Sigmoid colon (tissue), 3 donors: ENCODE measurements at regions not wholly inside any gene's neighbourhood (a gene's known extent, or its start where the extent isn't known, plus 50 kb on each side); places are given as distances from the start of the nearest gene placed in this dataset.

Source experiments
- POLR2A ChIP-seq, 2 donors: fragments of 450-650 bp; IDR thresholded peaks; one replicate each; pipeline ENCODE4 v1.6.1; 2016; ENCODE audit warnings: antibody characterized with exemption in 2 of 2, mild to moderate bottlenecking in 2 of 2, moderate library complexity in 2 of 2
- TF ChIP-seq, protein P1 (sequence below), 4 experiments: fragments of 450-650 bp in 3 of 4; fragments of 200-600 bp in 1 of 4; IDR thresholded peaks; one replicate each; pipeline ENCODE4 v1.5.1; 2016 to 2019; ENCODE audit warnings: antibody characterized with exemption in 4 of 4, mild to moderate bottlenecking in 3 of 4, moderate library complexity in 2 of 4

DNA sequence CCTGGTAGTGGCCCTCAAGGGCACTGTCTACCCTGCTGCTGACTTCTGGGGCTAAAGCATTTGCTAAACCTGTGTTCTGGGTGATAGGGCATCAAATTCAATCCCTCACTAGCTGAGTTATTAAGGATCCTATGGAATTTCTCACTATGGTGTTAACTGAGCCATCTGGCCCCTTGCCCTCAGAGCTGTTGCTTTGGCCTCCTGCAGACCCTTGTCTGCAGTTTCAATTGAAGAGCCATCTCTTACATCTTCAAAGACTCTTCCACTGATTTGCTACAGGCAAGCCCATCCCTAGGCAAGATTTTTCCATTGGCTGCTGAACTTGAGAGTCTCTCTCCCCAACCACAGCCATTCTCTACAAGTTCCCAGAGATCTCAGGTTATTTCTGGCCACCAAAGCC, 418.2 kb downstream of the ZNF608 start:
- TF ChIP-seq, protein P1, sequence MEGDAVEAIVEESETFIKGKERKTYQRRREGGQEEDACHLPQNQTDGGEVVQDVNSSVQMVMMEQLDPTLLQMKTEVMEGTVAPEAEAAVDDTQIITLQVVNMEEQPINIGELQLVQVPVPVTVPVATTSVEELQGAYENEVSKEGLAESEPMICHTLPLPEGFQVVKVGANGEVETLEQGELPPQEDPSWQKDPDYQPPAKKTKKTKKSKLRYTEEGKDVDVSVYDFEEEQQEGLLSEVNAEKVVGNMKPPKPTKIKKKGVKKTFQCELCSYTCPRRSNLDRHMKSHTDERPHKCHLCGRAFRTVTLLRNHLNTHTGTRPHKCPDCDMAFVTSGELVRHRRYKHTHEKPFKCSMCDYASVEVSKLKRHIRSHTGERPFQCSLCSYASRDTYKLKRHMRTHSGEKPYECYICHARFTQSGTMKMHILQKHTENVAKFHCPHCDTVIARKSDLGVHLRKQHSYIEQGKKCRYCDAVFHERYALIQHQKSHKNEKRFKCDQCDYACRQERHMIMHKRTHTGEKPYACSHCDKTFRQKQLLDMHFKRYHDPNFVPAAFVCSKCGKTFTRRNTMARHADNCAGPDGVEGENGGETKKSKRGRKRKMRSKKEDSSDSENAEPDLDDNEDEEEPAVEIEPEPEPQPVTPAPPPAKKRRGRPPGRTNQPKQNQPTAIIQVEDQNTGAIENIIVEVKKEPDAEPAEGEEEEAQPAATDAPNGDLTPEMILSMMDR (IDR thresholded peaks at IDR 0.05): no peak
- no peak for TF ChIP-seq POLR2A (IDR thresholded peaks at IDR 0.05)
